AML-193 (cell line): ENCODE measurements at regions not wholly inside any gene's neighbourhood (a gene's known extent, or its start where the extent isn't known, plus 50 kb on each side); places are given as distances from the start of the nearest gene placed in this dataset.
A peak's percentile ranks its signal among the peaks of the same experiment; 100 is the strongest.

ENCODE experiments used
- DNase-seq, 2 experiments: peaks; one replicate each; lab custom pipeline; 2025; lab: John Stamatoyannopoulos, UW

GRCh38 chr12:111196532-111196931 is 172.4 kb downstream of the PHETA1 start:
- DNase-seq, result peak; percentile 56 to 58

GRCh38 chr12:111195316-111195715 is 173.6 kb downstream of the PHETA1 start:
- DNase-seq, result no peak

- no peak for DNase-seq
These were observed 174.2 kb downstream of the PHETA1 start for GRCh38 chr12:111194703-111195051.

GRCh38 chr12:111193977-111194702 is 174.8 kb downstream of the PHETA1 start:
- no peak for DNase-seq

GRCh38 chr12:111193496-111193895 is 175.4 kb downstream of the PHETA1 start:
- no peak for DNase-seq

GRCh38 chr12:111193067-111193466 is 175.8 kb downstream of the PHETA1 start:
- no peak for DNase-seq

- no peak for DNase-seq
These were observed 176.2 kb downstream of the PHETA1 start for GRCh38 chr12:111192647-111193046.

GRCh38 chr12:111190741-111191526 is 178.0 kb downstream of the PHETA1 start:
- no peak for DNase-seq

GRCh38 chr12:111189792-111190191 is 179.1 kb downstream of the PHETA1 start:
- no peak for DNase-seq

GRCh38 chr12:111188436-111188835 is 180.5 kb downstream of the PHETA1 start:
- DNase-seq, result no peak

- no peak for DNase-seq
These were observed 182.5 kb downstream of the PHETA1 start for GRCh38 chr12:111186347-111186746.

- no peak for DNase-seq
These were observed 183.0 kb downstream of the PHETA1 start for GRCh38 chr12:111185889-111186227.

GRCh38 chr12:111185206-111185888 is 183.5 kb downstream of the PHETA1 start:
- DNase-seq, result no peak

GRCh38 chr12:111184161-111184560 is 184.7 kb downstream of the PHETA1 start:
- DNase-seq, result no peak

- no peak for DNase-seq
These were observed 185.8 kb downstream of the PHETA1 start for GRCh38 chr12:111183094-111183493.

- DNase-seq, result no peak
These were observed 186.5 kb downstream of the PHETA1 start for GRCh38 chr12:111182382-111182781.

- DNase-seq, result peak in 1 of 2 experiments; percentile 13
These were observed 187.7 kb downstream of the PHETA1 start for GRCh38 chr12:111181143-111181726.

- DNase-seq, result no peak
These were observed 188.3 kb downstream of the PHETA1 start for GRCh38 chr12:111180426-111181142.

GRCh38 chr12:111178181-111179081 is 190.5 kb downstream of the PHETA1 start:
- no peak for DNase-seq

- DNase-seq, result no peak
These were observed 193.3 kb downstream of the PHETA1 start for GRCh38 chr12:111175396-111176094.
